HepG2 (cell line): ENCODE measurements at regions not wholly inside any gene's neighbourhood (a gene's known extent, or its start where the extent isn't known, plus 50 kb on each side); places are given as distances from the start of the nearest gene placed in this dataset.

Source experiments
- ATAC-seq: fragments of 200-7000 bp; cut with Tn5 transposase; 3 replicates; pipeline ENCODE4 v1.9.1; 2020; ENCODE audit warnings: mild to moderate bottlenecking, moderate library complexity
- BruUV-seq: library from RNA; stranded (reverse); fragments of 400-500 nt; replicated peaks from 2 replicates; lab custom pipeline; 2021; lab: Mats Ljungman, UMichigan
- CTCF ChIA-PET: fragments of 300-600 bp; formaldehyde crosslinking; extraction: SDS; loops from one replicate; lab custom pipeline; 2021; ENCODE audit warnings: low total read pairs, inconsistent platforms, low intra/inter-chr PET ratio; lab: Yijun Ruan, JAX
- POLR2A ChIA-PET: fragments of 350-600 bp; sonication (Branson Sonifier 250); formaldehyde crosslinking; loops from one replicate; lab custom pipeline; 2020; ENCODE audit warnings: antibody characterized with exemption, inconsistent platforms; lab: Yijun Ruan, JAX
- DNase-seq: peaks from one replicate; pipeline ENCODE4 v3.0.0-alpha.2; 2015; ENCODE audit warnings: low spot score
- FAIRE-seq: peaks from 3 replicates; lab custom pipeline; 2011; peaks lifted over from hg19 to GRCh38; lab: Jason Lieb, UNC
- H2AFZ ChIP-seq: one replicate; pipeline ENCODE4 v1.6.1; 2011; ENCODE audit warnings: low read length, inconsistent platforms
- H3K27ac ChIP-seq: fragments of 300-600 bp; 3 replicates; pipeline ENCODE4 v1.8.0; 2011; ENCODE audit warnings: mixed run types, mild to moderate bottlenecking, mixed read lengths, low read length, inconsistent platforms; ENCODE audit not compliant: insufficient read depth; ENCODE audit errors: extremely low read length
- H3K27me3 ChIP-seq, 2 experiments: fragments of 200-600 bp in 1 of 2; 2 replicates in 1 of 2; 3 replicates in 1 of 2; pipeline versions ENCODE4 v1.6.0 to v1.8.0; 2011; ENCODE audit warnings: low read length in 2 of 2, mild to moderate bottlenecking in 2 of 2, moderate library complexity in 2 of 2, inconsistent platforms in 1 of 2; ENCODE audit not compliant: insufficient read depth in 2 of 2, control insufficient read depth in 1 of 2
- H3K36me3 ChIP-seq, 2 experiments: fragments of 200-600 bp in 1 of 2; replicated peaks in 1 of 2; 2 replicates in 1 of 2; 3 replicates in 1 of 2; pipeline versions ENCODE4 v1.5.1 to v1.8.0; 2011; ENCODE audit warnings: low read length in 2 of 2, inconsistent platforms in 1 of 2; ENCODE audit not compliant: insufficient read depth in 2 of 2, control insufficient read depth in 1 of 2
- H3K4me1 ChIP-seq: 2 replicates; pipeline ENCODE4 v1.5.1; 2012; ENCODE audit warnings: low read length, inconsistent platforms; ENCODE audit not compliant: insufficient read depth
- H3K4me2 ChIP-seq: 2 replicates; pipeline ENCODE4 v1.6.0; 2011; ENCODE audit warnings: low read depth, low read length, inconsistent platforms
- H3K4me3 ChIP-seq, 3 experiments: fragments of 200-600 bp in 1 of 3; sonication (generic), shearing (Covaris generic) in 1 of 3; replicated peaks in 1 of 3; 2 replicates each; pipeline ENCODE4 v1.5.1; 2011 to 2016; ENCODE audit warnings: low read length in 3 of 3, inconsistent platforms in 2 of 3, low read depth in 2 of 3, mild to moderate bottlenecking in 2 of 3, control low read depth in 1 of 3, mixed read lengths in 1 of 3; ENCODE audit not compliant: insufficient read depth in 1 of 3
- H3K79me2 ChIP-seq: one replicate; pipeline ENCODE4 v1.6.1; 2011; ENCODE audit warnings: low read length, inconsistent platforms; ENCODE audit not compliant: insufficient read depth
- H3K9ac ChIP-seq: 2 replicates; pipeline ENCODE4 v1.6.0; 2011; ENCODE audit warnings: mild to moderate bottlenecking, low read depth, low read length, inconsistent platforms; ENCODE audit not compliant: insufficient read depth
- H3K9me3 ChIP-seq: 2 replicates; pipeline ENCODE4 v1.5.1; 2012; ENCODE audit warnings: mild to moderate bottlenecking, low read length
- H4K20me1 ChIP-seq: 2 replicates; pipeline ENCODE4 v1.6.0; 2011; ENCODE audit warnings: inconsistent platforms, mild to moderate bottlenecking, low read length, moderate library complexity; ENCODE audit not compliant: insufficient read depth
- BRD4 ChIP-seq: sonication (generic); formaldehyde crosslinking; IDR thresholded peaks from 2 replicates; pipeline ENCODE4 v1.4.0; 2020; ENCODE audit warnings: missing genetic modification reagents
- FOXP1 ChIP-seq, 2 experiments: fragments of 450-650 bp in 1 of 2; IDR thresholded peaks; 2 replicates each; pipeline ENCODE4 v1.6.1; 2017 to 2018; ENCODE audit warnings: antibody characterized with exemption in 1 of 2
- KMT2B ChIP-seq: IDR thresholded peaks from 2 replicates; pipeline ENCODE4 v1.6.1; 2016; ENCODE audit warnings: missing genetic modification reagents, missing compliant biosample characterization
- MIXL1 ChIP-seq: IDR thresholded peaks from 2 replicates; pipeline ENCODE4 v1.6.1; 2016
- SATB2 ChIP-seq: sonication (generic); formaldehyde crosslinking; IDR thresholded peaks from 2 replicates; pipeline ENCODE4 v1.5.0; 2020; ENCODE audit warnings: missing genetic modification reagents
- SCMH1 ChIP-seq: sonication (generic); formaldehyde crosslinking; IDR thresholded peaks from 2 replicates; pipeline ENCODE4 v1.9.0; 2021; ENCODE audit warnings: missing genetic modification reagents, mild to moderate bottlenecking, borderline replicate concordance
- SOX6 ChIP-seq, 2 experiments: fragments of 450-650 bp in 1 of 2; sonication (generic) in 1 of 2; formaldehyde crosslinking in 1 of 2; IDR thresholded peaks; 2 replicates each; pipeline versions ENCODE4 v1.4.0 to v1.6.1; 2017 to 2020; ENCODE audit warnings: antibody characterized with exemption in 1 of 2, mild to moderate bottlenecking in 1 of 2, missing genetic modification reagents in 1 of 2
- ZNF264 ChIP-seq: sonication (generic); formaldehyde crosslinking; IDR thresholded peaks from 2 replicates; pipeline ENCODE4 v1.4.0; 2020; ENCODE audit warnings: missing genetic modification reagents
- ZNF644 ChIP-seq: IDR thresholded peaks from 2 replicates; pipeline ENCODE4 v1.6.1; 2016; ENCODE audit warnings: low read depth
- ZNF746 ChIP-seq: sonication (generic); formaldehyde crosslinking; IDR thresholded peaks from 2 replicates; pipeline ENCODE4 v1.8.0; 2022; ENCODE audit warnings: mild to moderate bottlenecking, missing genetic modification reagents
- WGBS: methylation state at CpG from one replicate; pipeline ENCODE4 v1.1.6; 2017; ENCODE audit warnings: low lambda C conversion rate; 5-methylcytosine and 5-hydroxymethylcytosine counted together
- in situ Hi-C: cut with HindIII; loops from 2 replicates; pipeline ENCODE4 v1.10.0; 2017; ENCODE audit warnings: low pct_unique_long_range_greater_than_20kb; ENCODE audit not compliant: extremely low pct_ligation_motif_present
- intact Hi-C: fragments of 100-400 bp; cut with micrococcal nuclease; formaldehyde crosslinking; loops from one replicate; pipeline ENCODE4 v1.10.0; 2022; ENCODE audit not compliant: unreplicated experiment
- TF ChIP-seq, protein P1 (sequence below): sonication (generic); formaldehyde crosslinking; IDR thresholded peaks from 2 replicates; pipeline ENCODE4 v1.4.0; 2020; ENCODE audit warnings: missing genetic modification reagents
- TF ChIP-seq, protein P2 (sequence below): IDR thresholded peaks from 2 replicates; pipeline ENCODE4 v1.6.1; 2016; ENCODE audit warnings: low read depth, borderline replicate concordance

DNA sequence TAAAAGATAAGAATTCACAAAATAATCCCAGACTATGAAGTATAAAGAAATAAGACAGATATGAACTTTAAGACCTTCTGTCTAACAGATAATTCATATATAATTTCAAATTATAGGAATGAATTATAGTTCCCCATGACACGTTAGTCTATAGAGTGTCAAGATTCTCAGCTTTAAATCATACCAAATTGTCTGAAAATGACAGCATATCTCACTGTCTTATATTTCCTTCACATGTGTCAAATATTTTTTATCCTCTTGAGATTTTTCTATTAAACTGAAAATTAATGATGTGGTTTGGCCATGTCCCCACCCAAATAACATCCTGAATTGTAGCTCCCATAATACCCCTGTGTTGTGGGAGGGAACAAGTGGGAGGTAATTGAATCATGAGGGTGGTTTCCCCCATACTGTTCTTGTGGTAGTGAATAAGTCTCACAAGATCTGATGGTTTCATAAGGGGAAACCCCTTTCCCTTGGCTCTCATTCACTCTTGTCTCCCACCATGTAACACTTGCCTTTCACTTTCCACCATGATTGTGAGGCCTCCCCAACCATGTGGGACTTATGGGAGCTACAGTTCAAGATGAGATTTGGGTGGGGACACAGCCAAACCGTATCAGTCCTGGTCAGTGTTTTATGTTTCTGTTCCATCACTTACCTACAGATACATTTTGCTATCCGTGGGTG lies 825.3 kb upstream of the GJE1 start:
- Histone ChIP-seq H3K27me3 (no peaks in the 10 kb centered on the region), H3K36me3 (no peaks in the 10 kb centered on the region), H3K79me2 (no peaks in the 10 kb centered on the region), H3K4me2 (no peak overlapping the region), H2AFZ (no peak overlapping the region), H3K27ac (no peak overlapping the region), H3K9me3 (no peaks in the 10 kb centered on the region), H3K9ac (no peak overlapping the region), H4K20me1 (no peaks in the 10 kb centered on the region), H3K4me1 (no peaks in the 10 kb centered on the region), H3K4me3 (no peak overlapping the region)
- 4% methylated on average over 3 of the region's 3 CpGs for WGBS
- intact Hi-C loops, result no loop called here
- BruUV-seq, result no TSS peak
- ChIA-PET POLR2A (no interaction called here), CTCF (no interaction called here)
- DNase-seq, result no peak
- no peak for FAIRE-seq
- in situ Hi-C loops, result no loop called here
- TF ChIP-seq, protein P1, sequence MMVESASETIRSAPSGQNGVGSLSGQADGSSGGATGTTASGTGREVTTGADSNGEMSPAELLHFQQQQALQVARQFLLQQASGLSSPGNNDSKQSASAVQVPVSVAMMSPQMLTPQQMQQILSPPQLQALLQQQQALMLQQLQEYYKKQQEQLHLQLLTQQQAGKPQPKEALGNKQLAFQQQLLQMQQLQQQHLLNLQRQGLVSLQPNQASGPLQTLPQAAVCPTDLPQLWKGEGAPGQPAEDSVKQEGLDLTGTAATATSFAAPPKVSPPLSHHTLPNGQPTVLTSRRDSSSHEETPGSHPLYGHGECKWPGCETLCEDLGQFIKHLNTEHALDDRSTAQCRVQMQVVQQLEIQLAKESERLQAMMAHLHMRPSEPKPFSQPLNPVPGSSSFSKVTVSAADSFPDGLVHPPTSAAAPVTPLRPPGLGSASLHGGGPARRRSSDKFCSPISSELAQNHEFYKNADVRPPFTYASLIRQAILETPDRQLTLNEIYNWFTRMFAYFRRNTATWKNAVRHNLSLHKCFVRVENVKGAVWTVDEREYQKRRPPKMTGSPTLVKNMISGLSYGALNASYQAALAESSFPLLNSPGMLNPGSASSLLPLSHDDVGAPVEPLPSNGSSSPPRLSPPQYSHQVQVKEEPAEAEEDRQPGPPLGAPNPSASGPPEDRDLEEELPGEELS (CRISPR knock-in tag), result no peak
- TF ChIP-seq MIXL1 (CRISPR knock-in tag), result no peak
- no peak for TF ChIP-seq SOX6 (IDR thresholded peaks at IDR 0.05)
- TF ChIP-seq SOX6 (CRISPR knock-in tag; IDR thresholded peaks at IDR 0.05), result no peak
- no peak for TF ChIP-seq KMT2B
- TF ChIP-seq ZNF264 (CRISPR knock-in tag), result no peak
- no peak for TF ChIP-seq ZNF644 (CRISPR knock-in tag)
- TF ChIP-seq FOXP1 (IDR thresholded peaks at IDR 0.05), result no peak
- TF ChIP-seq FOXP1 (CRISPR knock-in tag; IDR thresholded peaks at IDR 0.05), result no peak
- no peak for TF ChIP-seq SATB2 (CRISPR knock-in tag)
- no peak for TF ChIP-seq SCMH1 (CRISPR knock-in tag)
- TF ChIP-seq, protein P2, sequence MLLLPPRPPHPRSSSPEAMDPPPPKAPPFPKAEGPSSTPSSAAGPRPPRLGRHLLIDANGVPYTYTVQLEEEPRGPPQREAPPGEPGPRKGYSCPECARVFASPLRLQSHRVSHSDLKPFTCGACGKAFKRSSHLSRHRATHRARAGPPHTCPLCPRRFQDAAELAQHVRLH, result no peak
- TF ChIP-seq ZNF746 (CRISPR knock-in tag), result no peak
- TF ChIP-seq BRD4 (CRISPR knock-in tag), result no peak
- ATAC-seq, result no peak
